OCI-LY7 (cell line): ENCODE measurements at regions not wholly inside any gene's neighbourhood (a gene's known extent, or its start where the extent isn't known, plus 50 kb on each side); places are given as distances from the start of the nearest gene placed in this dataset.

Source experiments
- EZH2phosphoT487 ChIP-seq: fragments of 200-600 bp; sonication (generic); IDR thresholded peaks from 2 replicates; pipeline ENCODE4 v1.6.1; 2018; ENCODE audit warnings: low read depth, borderline replicate concordance, mild to moderate bottlenecking, mixed run types, antibody characterized with exemption, low read length, moderate library complexity, mixed read lengths
- TF ChIP-seq, protein P1 (sequence below): fragments of 200-600 bp; sonication (generic); conservative IDR thresholded peaks from 2 replicates; pipeline ENCODE4 v1.5.1; 2014; ENCODE audit warnings: mild to moderate bottlenecking, antibody characterized with exemption, low read length, moderate library complexity, mixed read lengths

DNA sequence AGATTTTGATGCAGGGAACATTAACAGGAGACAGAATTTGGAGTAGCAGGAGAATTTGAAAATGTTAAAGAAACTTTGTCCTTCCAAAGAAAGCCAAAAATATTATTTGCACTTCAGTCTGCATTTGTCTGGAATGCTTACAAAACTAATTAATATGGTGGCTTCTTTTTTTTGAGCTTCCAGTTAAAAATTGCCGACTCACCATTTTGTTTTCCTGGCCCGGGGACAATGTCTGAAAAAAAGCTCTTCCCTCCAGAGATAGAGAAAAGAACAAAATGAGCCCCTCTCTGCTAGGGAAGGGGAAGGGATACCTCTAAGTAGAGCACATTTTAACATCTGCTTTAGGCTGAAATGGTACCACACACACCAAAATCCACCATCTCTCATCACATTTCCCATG is 360.8 kb downstream of the SOX9 start:
- TF ChIP-seq, protein P1, sequence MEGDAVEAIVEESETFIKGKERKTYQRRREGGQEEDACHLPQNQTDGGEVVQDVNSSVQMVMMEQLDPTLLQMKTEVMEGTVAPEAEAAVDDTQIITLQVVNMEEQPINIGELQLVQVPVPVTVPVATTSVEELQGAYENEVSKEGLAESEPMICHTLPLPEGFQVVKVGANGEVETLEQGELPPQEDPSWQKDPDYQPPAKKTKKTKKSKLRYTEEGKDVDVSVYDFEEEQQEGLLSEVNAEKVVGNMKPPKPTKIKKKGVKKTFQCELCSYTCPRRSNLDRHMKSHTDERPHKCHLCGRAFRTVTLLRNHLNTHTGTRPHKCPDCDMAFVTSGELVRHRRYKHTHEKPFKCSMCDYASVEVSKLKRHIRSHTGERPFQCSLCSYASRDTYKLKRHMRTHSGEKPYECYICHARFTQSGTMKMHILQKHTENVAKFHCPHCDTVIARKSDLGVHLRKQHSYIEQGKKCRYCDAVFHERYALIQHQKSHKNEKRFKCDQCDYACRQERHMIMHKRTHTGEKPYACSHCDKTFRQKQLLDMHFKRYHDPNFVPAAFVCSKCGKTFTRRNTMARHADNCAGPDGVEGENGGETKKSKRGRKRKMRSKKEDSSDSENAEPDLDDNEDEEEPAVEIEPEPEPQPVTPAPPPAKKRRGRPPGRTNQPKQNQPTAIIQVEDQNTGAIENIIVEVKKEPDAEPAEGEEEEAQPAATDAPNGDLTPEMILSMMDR = no peak
- TF ChIP-seq EZH2phosphoT487 = no peak
